AG04449 (cell line): ENCODE measurements at regions not wholly inside any gene's neighbourhood (a gene's known extent, or its start where the extent isn't known, plus 50 kb on each side); places are given as distances from the start of the nearest gene placed in this dataset.

Experiments
- CTCF ChIA-PET: fragments of 350-600 bp; formaldehyde crosslinking; extraction: SDS; loops from one replicate; lab custom pipeline; 2021; ENCODE audit warnings: antibody characterized with exemption; lab: Yijun Ruan, JAX
- POLR2A ChIA-PET: fragments of 400-600, 350-600 bp; formaldehyde crosslinking; extraction: SDS; loops from one replicate; lab custom pipeline; 2020; ENCODE audit warnings: antibody characterized with exemption, inconsistent platforms; lab: Yijun Ruan, JAX
- DNase-seq: peaks from one replicate; pipeline ENCODE4 v3.0.0-alpha.2; 2010; ENCODE audit warnings: low read depth, low spot score
- H3K4me3 ChIP-seq: 2 replicates; pipeline ENCODE4 v1.5.1; 2011; ENCODE audit warnings: low read depth, mild to moderate bottlenecking, control low read depth, low read length
- TF ChIP-seq, protein P1 (sequence below): IDR thresholded peaks from one replicate; pipeline ENCODE4 v1.5.1; 2011; ENCODE audit warnings: mild to moderate bottlenecking, moderate library complexity, low read length, control low read depth, inconsistent platforms; ENCODE audit not compliant: insufficient read depth; ENCODE audit errors: missing control alignments

DNA sequence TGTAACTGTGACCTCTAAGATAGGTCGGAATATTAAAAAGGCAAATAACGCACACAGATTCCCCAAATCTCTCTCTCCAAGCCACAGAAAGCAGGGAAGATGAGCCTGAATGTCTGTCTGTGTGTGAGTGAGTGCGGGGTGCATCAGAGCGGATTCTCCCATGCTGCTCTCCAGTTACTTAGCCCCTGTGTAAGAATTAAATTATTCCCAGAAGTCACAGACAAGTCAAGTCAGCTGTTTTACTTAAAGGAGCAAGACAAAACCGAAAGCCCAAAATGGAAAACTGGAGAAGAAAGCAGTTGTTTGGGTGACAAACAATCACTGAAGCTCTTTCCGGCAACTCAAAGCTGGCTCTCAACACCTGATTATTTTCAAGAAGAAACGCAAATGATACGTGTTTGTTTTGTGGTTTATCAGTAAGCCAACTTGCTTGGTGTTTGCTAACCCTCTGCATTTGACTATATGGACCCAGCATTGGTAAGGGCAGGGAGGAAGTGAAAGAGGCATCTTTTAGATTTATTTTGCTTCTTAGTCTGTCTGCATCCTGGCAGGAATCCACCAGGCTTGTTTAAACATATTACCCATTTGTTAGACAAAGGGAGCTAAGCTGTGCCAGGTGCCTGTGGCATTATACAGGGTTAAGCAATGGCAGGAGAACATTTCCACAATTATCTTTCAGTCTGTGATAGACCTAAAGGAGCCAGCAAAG is 121.5 kb upstream of the CREB1 start:
- DNase-seq, result no peak
- ChIA-PET CTCF (interaction anchor here (1.0 kb wide), 1 partner anchor 13 kb away, joined by 4 read pairs; no protein-coding TSS in a partner anchor), POLR2A (no interaction called here)
- H3K4me3 ChIP-seq, result no peak overlapping the region
- TF ChIP-seq, protein P1, sequence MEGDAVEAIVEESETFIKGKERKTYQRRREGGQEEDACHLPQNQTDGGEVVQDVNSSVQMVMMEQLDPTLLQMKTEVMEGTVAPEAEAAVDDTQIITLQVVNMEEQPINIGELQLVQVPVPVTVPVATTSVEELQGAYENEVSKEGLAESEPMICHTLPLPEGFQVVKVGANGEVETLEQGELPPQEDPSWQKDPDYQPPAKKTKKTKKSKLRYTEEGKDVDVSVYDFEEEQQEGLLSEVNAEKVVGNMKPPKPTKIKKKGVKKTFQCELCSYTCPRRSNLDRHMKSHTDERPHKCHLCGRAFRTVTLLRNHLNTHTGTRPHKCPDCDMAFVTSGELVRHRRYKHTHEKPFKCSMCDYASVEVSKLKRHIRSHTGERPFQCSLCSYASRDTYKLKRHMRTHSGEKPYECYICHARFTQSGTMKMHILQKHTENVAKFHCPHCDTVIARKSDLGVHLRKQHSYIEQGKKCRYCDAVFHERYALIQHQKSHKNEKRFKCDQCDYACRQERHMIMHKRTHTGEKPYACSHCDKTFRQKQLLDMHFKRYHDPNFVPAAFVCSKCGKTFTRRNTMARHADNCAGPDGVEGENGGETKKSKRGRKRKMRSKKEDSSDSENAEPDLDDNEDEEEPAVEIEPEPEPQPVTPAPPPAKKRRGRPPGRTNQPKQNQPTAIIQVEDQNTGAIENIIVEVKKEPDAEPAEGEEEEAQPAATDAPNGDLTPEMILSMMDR, result no peak

DNA sequence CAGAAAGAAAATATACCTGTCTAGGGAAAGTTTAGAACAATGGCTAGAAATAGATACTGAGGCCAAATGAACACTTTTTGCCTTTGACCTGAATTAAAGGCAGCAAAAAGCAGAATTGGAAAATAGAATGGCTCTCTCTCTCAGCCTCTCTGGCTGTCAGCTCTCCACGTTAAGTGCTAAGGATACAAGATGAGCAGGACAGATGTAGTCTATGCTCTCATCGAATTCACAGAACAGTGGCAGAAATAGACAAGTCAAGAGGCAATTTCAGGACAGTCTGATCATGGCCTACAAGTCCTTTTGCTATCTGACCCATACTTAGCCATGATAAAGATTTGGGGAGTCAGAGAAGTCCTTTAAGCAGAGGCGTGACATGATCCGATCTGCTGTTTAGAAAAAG is 120.2 kb upstream of the CREB1 start:
- TF ChIP-seq, protein P1, result no peak
- no peak overlapping the region for H3K4me3 ChIP-seq
- DNase-seq, result no peak
- ChIA-PET CTCF (interaction anchor here (0.6 to 1.0 kb wide), 2 partner anchors 14 to 424 kb away, joined by 4 read pairs; no protein-coding TSS in a partner anchor), POLR2A (no interaction called here)

DNA sequence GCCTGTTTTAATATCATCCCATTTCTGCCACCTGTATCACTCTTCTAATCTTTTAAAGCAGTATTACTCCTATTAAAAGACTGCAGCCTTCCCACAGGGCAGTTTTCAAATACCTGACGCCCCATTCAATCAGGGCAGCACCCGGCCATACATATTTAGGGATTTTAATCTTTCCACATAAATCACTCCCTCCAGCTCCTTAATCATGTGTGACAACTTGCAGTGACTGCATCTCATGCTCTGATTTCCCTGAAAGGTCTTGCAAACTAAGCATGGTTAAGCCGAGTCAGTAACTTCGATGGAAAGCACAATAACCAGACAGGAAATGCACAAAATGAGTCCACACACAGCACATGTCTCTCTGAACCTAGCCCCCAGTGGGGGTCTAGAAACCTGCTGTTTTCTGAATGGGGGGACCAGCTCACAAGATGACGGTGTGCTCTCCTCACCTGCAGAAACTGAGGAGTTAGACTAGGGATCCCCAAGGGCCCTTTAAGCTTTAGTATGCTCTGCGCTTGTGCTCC is 116.9 kb upstream of the CREB1 start:
- DNase-seq, result no peak
- POLR2A ChIA-PET, result no interaction called here
- TF ChIP-seq, protein P1, result no peak
- no peak overlapping the region for H3K4me3 ChIP-seq
- CTCF ChIA-PET, result interaction anchor here (1.1 kb wide), 1 partner anchor 60 kb away, joined by 4 read pairs; no protein-coding TSS in a partner anchor

DNA sequence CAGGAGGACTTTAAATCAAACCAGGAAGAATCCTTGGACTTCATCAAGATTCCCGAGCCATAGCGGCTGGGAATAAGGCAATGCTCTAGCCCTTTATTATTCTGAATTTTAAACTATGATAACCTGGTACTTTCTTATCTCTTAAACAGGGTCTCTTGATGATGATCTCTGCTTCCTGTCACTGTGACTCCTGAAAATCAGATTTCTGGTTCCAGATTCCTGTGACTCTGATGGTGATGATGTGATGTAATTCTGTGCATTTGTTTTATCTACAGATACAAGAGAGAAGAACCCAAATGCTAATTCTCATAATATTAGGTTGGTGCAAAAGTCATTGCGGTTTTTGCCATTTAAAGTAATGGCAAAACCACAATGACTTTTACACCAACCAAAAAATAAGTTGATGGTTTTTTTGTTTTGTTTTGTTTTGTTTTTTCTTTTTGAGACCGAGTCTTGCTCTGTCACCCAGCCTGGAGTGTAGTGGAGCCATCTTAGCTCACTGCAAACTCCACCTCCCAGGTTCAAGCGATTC is 116.3 kb upstream of the CREB1 start:
- ChIA-PET CTCF (no interaction called here), POLR2A (no interaction called here)
- no peak for DNase-seq
- TF ChIP-seq, protein P1, result no peak
- no peak overlapping the region for H3K4me3 ChIP-seq

DNA sequence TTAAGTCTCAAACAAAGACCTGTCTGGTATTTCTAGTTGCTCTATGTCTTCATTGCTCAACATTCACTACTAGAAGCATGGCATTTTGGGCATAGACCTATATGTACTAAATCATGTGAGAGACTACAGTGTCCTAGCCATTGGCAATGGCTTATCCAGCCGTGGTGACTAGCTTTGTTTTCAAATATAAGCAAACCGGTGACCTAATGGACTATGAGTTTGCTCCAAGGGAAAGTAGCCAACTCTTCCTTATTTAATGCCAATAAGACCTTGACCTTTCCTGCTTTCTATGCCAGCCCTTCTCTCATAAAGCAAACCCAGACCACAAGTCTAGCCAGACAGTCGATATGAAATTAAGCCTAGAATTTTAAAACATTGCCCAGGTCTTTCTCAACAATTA is 113.7 kb upstream of the CREB1 start:
- DNase-seq, result no peak
- CTCF ChIA-PET, result interaction anchor here (1.2 to 1.9 kb wide), 2 partner anchors 8 to 16 kb away, joined by 3 to 5 read pairs; no protein-coding TSS in a partner anchor
- TF ChIP-seq, protein P1, result no peak

DNA sequence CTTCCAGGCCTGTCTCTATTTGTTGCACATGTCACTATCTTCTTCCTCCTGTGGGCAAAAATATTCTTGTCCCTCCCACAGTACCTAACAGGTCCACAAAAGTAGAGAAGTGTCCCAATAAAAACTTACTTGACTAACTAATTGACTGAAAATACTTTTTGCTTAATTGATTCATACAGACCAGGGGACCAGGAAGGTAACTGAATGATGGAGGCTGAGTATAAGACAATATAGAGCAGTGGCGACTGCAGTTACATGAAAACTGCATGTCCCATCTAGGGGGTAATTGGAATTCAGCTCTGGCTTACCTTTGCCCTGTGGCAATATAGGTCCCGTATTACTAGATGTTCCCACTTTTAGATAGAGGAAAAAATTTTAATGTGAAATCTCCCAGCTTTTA is 112.9 kb upstream of the CREB1 start:
- TF ChIP-seq, protein P1, result no peak
- ChIA-PET POLR2A (no interaction called here), CTCF (no interaction called here)
- DNase-seq, result no peak
- H3K4me3 ChIP-seq, result no peak overlapping the region

More for the DNA sequence above, 113.7 kb upstream of the CREB1 start:
- POLR2A ChIA-PET, result no interaction called here
- no peak overlapping the region for H3K4me3 ChIP-seq
